Endothelial cell of umbilical vein (primary cell): ENCODE measurements at regions not wholly inside any gene's neighbourhood (a gene's known extent, or its start where the extent isn't known, plus 50 kb on each side); places are given as distances from the start of the nearest gene placed in this dataset.

ENCODE experiments used
- BruUV-seq: library from RNA; stranded (reverse); fragments of 400-500 nt; replicated peaks from 2 replicates; lab custom pipeline; 2021; lab: Mats Ljungman, UMichigan
- CTCF ChIA-PET: fragments of 300-600, 350-600 bp; sonication (Branson Sonifier 250); formaldehyde crosslinking; loops from one replicate; lab custom pipeline; 2021; ENCODE audit warnings: antibody characterized with exemption, inconsistent platforms; lab: Charles Lee
- POLR2A ChIA-PET: fragments of 300-600, 350-600 bp; sonication (Branson Sonifier 250); formaldehyde crosslinking; loops from one replicate; lab custom pipeline; 2021; ENCODE audit warnings: antibody characterized with exemption, inconsistent platforms; lab: Charles Lee
- DNase-seq: peaks from one replicate; pipeline ENCODE4 v3.0.0-alpha.2; 2011; ENCODE audit warnings: low read depth, low spot score
- FAIRE-seq: peaks from 2 replicates; lab custom pipeline; 2011; peaks lifted over from hg19 to GRCh38; lab: Jason Lieb, UNC
- H2AFZ ChIP-seq: 2 replicates; pipeline ENCODE4 v1.6.0; 2012; ENCODE audit warnings: low read depth, low read length, control low read depth, inconsistent platforms
- H3K27ac ChIP-seq: 2 replicates; pipeline ENCODE4 v1.5.1; 2011; ENCODE audit warnings: low read depth, mild to moderate bottlenecking, control low read depth, low read length, moderate library complexity; ENCODE audit not compliant: insufficient read depth
- H3K27me3 ChIP-seq, 2 experiments: 2 replicates each; pipeline versions ENCODE4 v1.6.0 to v1.6.1; 2011; ENCODE audit warnings: low read length in 2 of 2, mixed read lengths in 1 of 2; ENCODE audit not compliant: control insufficient read depth in 2 of 2, insufficient read depth in 2 of 2
- H3K36me3 ChIP-seq, 2 experiments: 2 replicates in 1 of 2; 3 replicates in 1 of 2; pipeline ENCODE4 v1.5.1; 2011; ENCODE audit warnings: low read length in 2 of 2, mild to moderate bottlenecking in 1 of 2, moderate library complexity in 1 of 2; ENCODE audit not compliant: control insufficient read depth in 2 of 2, insufficient read depth in 2 of 2; ENCODE audit errors: extremely low read depth in 1 of 2
- H3K4me1 ChIP-seq: 3 replicates; pipeline ENCODE4 v1.5.1; 2011; ENCODE audit warnings: mild to moderate bottlenecking, low read length; ENCODE audit not compliant: control insufficient read depth, insufficient read depth; ENCODE audit errors: extremely low read depth
- H3K4me2 ChIP-seq: 2 replicates; pipeline ENCODE4 v1.6.1; 2011; ENCODE audit warnings: low read length, control low read depth, mixed read lengths; ENCODE audit not compliant: insufficient read depth
- H3K4me3 ChIP-seq, 3 experiments: fragments of 200-600 bp in 1 of 3; sonication (generic), shearing (Covaris generic) in 1 of 3; replicated peaks in 1 of 3; 2 replicates each; pipeline ENCODE4 v1.5.1; 2011 to 2016; ENCODE audit warnings: control low read depth in 3 of 3, low read length in 3 of 3, mild to moderate bottlenecking in 2 of 3, inconsistent platforms in 1 of 3, low read depth in 1 of 3, moderate library complexity in 1 of 3; ENCODE audit not compliant: insufficient read depth in 1 of 3
- H3K79me2 ChIP-seq: 2 replicates; pipeline ENCODE4 v1.6.0; 2012; ENCODE audit warnings: low read length, inconsistent platforms; ENCODE audit not compliant: control insufficient read depth, insufficient read depth
- H3K9ac ChIP-seq: replicated peaks from 2 replicates; pipeline ENCODE3; 2011; ENCODE audit warnings: low read length, control low read depth; ENCODE audit not compliant: insufficient read depth; ENCODE audit errors: extremely low read depth
- H3K9me1 ChIP-seq: replicated peaks from 3 replicates; pipeline ENCODE4 v1.6.0; 2011; ENCODE audit warnings: mild to moderate bottlenecking, low read length; ENCODE audit not compliant: control insufficient read depth, insufficient read depth; ENCODE audit errors: extremely low read depth
- H3K9me3 ChIP-seq: replicated peaks from 2 replicates; pipeline ENCODE4 v1.5.1; 2012; ENCODE audit warnings: low read length, inconsistent platforms; ENCODE audit not compliant: control insufficient read depth, insufficient read depth
- H4K20me1 ChIP-seq: replicated peaks from 2 replicates; pipeline ENCODE3; 2011; ENCODE audit warnings: mild to moderate bottlenecking, low read length; ENCODE audit not compliant: control insufficient read depth, insufficient read depth; ENCODE audit errors: extremely low read depth
- FOS ChIP-seq: IDR thresholded peaks from 2 replicates; pipeline ENCODE4 v1.6.1; 2011; ENCODE audit warnings: mild to moderate bottlenecking, low read length, moderate library complexity, borderline replicate concordance; ENCODE audit not compliant: insufficient read depth
- GATA2 ChIP-seq: IDR thresholded peaks from 2 replicates; pipeline ENCODE4 v1.7.0; 2011; ENCODE audit warnings: low read depth, mild to moderate bottlenecking, moderate library complexity, mixed read lengths, low read length; ENCODE audit not compliant: insufficient read length, insufficient read depth
- JUN ChIP-seq: IDR thresholded peaks from 2 replicates; pipeline ENCODE4 v1.6.1; 2011; ENCODE audit warnings: borderline replicate concordance, low read depth; ENCODE audit not compliant: insufficient read length, insufficient read depth
- MYC ChIP-seq: IDR thresholded peaks from one replicate; pipeline ENCODE4 v1.6.1; 2011; ENCODE audit warnings: mild to moderate bottlenecking, low read depth, low read length
- POLR2A ChIP-seq: IDR thresholded peaks from 2 replicates; pipeline ENCODE4 v1.6.1; 2012; ENCODE audit warnings: low read depth, mild to moderate bottlenecking, control low read depth, low read length
- dilution Hi-C: fragments of 300-500 bp; cut with MboI; formaldehyde crosslinking; loops from one replicate; pipeline ENCODE4 v1.15.0; 2019; ENCODE audit warnings: low sequenced_read_pairs; ENCODE audit not compliant: extremely low pct_ligation_motif_present
- intact Hi-C: fragments of 100-400 bp; cut with micrococcal nuclease; formaldehyde crosslinking; loops from one replicate; pipeline ENCODE4 v1.10.0; 2022
- TF ChIP-seq, protein P1 (sequence below): IDR thresholded peaks from 2 replicates; pipeline ENCODE4 v1.6.1; 2011; ENCODE audit not compliant: insufficient read depth, insufficient read length
- TF ChIP-seq, protein P2 (sequence below), 2 donors: IDR thresholded peaks; 1 replicate in 1 of 2; 2 replicates in 1 of 2; pipeline ENCODE4 v1.5.1; 2011; ENCODE audit warnings: low read length in 2 of 2, mild to moderate bottlenecking in 2 of 2, moderate library complexity in 2 of 2, control low read depth in 1 of 2, inconsistent platforms in 1 of 2, low read depth in 1 of 2; ENCODE audit not compliant: insufficient read depth in 1 of 2; ENCODE audit errors: extremely low read depth in 1 of 2

DNA sequence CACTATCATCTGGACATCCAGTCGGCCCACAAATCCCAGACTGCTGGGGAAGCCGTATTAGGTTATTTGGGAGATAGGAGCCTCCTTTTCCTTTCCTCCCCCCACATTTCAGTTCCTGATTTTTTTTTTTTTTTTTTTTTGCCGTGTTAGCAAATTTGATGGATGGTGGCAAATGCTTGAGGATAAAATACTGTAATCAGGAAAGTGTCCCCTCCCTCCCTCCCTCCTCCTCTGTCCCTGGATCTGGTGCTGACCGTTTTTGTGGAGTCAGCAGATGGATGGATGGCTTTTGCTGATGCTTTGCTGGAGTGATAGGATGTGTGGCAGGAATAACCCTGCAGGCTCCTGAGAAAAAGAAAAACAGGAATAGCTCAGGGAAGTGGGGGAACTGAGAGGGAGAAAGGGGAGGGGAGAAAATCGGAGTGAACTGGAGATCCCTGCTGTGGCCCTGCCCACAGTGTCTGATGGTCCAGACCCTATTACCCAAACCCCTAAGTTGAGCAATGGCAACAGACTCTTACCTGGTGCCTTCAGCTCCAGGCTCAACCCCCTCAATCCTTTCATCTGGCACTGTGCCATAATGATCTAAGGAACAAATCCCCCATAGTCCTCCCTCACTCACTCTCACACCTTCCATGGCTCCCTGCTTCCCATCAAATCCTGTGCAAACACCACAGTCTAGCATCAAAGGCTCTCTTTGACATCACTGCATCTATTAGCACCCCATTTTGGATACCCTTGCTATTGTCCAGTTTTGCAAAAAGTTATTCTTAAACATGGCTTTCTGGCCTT is 277.3 kb upstream of the CHD6 start:
- Histone ChIP-seq H3K79me2 (no peaks in the 10 kb centered on the region), H3K4me3 (no peak overlapping the region), H2AFZ (no peak overlapping the region), H3K9me3 (no peaks in the 10 kb centered on the region), H3K36me3 (no peaks in the 10 kb centered on the region), H3K27ac (no peak overlapping the region), H4K20me1 (no peaks in the 10 kb centered on the region), H3K4me2 (no peak overlapping the region), H3K9ac (no peak overlapping the region), H3K4me1 (no peaks in the 10 kb centered on the region), H3K9me1 (no peaks in the 10 kb centered on the region), H3K27me3 (no peaks in the 10 kb centered on the region)
- DNase-seq (no peak), FAIRE-seq (no peak)
- intact Hi-C loops (no loop called here), dilution Hi-C loops (no loop called here)
- CTCF ChIA-PET: no interaction called here
- TF ChIP-seq POLR2A (no peak), GATA2 (no peak), FOS (no peak), JUN (no peak), MYC (no peak)
- TF ChIP-seq, protein P1, sequence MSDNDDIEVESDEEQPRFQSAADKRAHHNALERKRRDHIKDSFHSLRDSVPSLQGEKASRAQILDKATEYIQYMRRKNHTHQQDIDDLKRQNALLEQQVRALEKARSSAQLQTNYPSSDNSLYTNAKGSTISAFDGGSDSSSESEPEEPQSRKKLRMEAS: no peak
- TF ChIP-seq, protein P2, sequence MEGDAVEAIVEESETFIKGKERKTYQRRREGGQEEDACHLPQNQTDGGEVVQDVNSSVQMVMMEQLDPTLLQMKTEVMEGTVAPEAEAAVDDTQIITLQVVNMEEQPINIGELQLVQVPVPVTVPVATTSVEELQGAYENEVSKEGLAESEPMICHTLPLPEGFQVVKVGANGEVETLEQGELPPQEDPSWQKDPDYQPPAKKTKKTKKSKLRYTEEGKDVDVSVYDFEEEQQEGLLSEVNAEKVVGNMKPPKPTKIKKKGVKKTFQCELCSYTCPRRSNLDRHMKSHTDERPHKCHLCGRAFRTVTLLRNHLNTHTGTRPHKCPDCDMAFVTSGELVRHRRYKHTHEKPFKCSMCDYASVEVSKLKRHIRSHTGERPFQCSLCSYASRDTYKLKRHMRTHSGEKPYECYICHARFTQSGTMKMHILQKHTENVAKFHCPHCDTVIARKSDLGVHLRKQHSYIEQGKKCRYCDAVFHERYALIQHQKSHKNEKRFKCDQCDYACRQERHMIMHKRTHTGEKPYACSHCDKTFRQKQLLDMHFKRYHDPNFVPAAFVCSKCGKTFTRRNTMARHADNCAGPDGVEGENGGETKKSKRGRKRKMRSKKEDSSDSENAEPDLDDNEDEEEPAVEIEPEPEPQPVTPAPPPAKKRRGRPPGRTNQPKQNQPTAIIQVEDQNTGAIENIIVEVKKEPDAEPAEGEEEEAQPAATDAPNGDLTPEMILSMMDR (IDR thresholded peaks at IDR 0.05; ENCODE audit: extremely low read depth in 1 of 2, insufficient read depth in 1 of 2, low read depth in 1 of 2, low read length in 2 of 2): no peak
- no TSS peak for BruUV-seq
- POLR2A ChIA-PET: no interaction called here
